ENCODE measurements at regions not wholly inside any gene's neighbourhood (a gene's known extent, or its start where the extent isn't known, plus 50 kb on each side); places are given as distances from the start of the nearest gene placed in this dataset.

DNA sequence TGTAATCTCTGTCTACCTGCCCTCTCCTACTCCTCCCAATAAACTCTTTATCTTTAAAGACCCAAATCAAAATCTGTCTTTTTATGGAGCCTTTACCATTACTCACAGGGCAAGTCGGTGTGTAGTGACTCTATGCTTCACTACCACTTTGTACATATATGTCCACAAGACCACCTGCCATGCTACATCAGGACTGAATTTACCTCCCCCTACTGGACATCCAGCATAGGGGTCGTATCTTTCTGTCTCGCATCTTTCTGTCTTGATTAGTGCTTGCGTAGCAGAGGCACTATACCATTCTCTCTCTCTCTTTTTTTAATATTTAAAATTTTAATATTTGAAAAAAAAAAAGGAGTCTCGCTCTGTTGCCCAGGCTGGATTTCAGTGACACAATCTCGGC is 587.5 kb downstream of the SOX5 start:
- Histone ChIP-seq H3K27me3 (ENCODE audit: control insufficient read depth in 4 of 4, insufficient read depth in 4 of 4, low read length in 3 of 4) (no peaks in the 10 kb centered on the region), H3K4me3 (ENCODE audit: low read depth in 1 of 3, low read length in 3 of 3) (no peak overlapping the region), H3K9ac (ENCODE audit: low read depth in 1 of 2, low read length in 2 of 2) (no peak overlapping the region), H3K27ac (ENCODE audit: low read depth in 1 of 2, low read length in 2 of 2) (no peak overlapping the region), H3K36me3 (ENCODE audit: control insufficient read depth in 4 of 4, insufficient read depth in 3 of 4, low read depth in 1 of 4, low read length in 3 of 4) (no peaks in the 10 kb centered on the region), H3K4me1 (ENCODE audit: control insufficient read depth in 4 of 4, insufficient read depth in 4 of 4, low read length in 3 of 4) (no peaks in the 10 kb centered on the region), H3K9me3 (ENCODE audit: control insufficient read depth in 4 of 4, low read length in 3 of 4) (no peaks in the 10 kb centered on the region)
- TF ChIP-seq SP1 (IDR thresholded peaks at IDR 0.05) (no peak), NR2F2 (IDR thresholded peaks at IDR 0.05) (no peak), ATF3 (IDR thresholded peaks at IDR 0.05) (no peak), RAD21 (IDR thresholded peaks at IDR 0.05) (peak in 1 of 2 donors; percentile 17), HNF4G (IDR thresholded peaks at IDR 0.05) (no peak), YY1 (IDR thresholded peaks at IDR 0.05) (no peak)
- TF ChIP-seq, protein P1, sequence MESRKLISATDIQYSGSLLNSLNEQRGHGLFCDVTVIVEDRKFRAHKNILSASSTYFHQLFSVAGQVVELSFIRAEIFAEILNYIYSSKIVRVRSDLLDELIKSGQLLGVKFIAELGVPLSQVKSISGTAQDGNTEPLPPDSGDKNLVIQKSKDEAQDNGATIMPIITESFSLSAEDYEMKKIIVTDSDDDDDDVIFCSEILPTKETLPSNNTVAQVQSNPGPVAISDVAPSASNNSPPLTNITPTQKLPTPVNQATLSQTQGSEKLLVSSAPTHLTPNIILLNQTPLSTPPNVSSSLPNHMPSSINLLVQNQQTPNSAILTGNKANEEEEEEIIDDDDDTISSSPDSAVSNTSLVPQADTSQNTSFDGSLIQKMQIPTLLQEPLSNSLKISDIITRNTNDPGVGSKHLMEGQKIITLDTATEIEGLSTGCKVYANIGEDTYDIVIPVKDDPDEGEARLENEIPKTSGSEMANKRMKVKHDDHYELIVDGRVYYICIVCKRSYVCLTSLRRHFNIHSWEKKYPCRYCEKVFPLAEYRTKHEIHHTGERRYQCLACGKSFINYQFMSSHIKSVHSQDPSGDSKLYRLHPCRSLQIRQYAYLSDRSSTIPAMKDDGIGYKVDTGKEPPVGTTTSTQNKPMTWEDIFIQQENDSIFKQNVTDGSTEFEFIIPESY (IDR thresholded peaks at IDR 0.05) = no peak
- 79% methylated on average over 6 of the region's 6 CpGs for WGBS
- no peak for DNase-seq (ENCODE audit: low spot score)

DNA sequence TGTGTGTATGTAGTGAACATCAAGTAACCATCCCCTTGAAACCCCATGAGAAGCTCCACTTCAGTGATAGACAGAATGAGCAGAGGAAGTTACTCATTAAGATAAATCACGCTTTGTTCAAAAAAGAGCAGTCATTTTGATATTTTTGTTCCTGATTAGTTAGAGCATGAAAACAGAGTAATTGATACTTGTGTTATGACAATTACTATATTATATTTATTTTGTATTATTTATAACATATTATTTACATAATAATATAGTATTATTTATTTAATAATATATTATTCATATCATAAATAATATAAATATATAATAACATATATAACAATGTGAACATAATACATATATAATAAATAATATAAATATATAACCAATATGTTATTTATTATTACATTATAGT is 580.9 kb downstream of the SOX5 start:
- DNase-seq (ENCODE audit: low spot score) = no peak
- H3K27me3 ChIP-seq (ENCODE audit: control insufficient read depth in 4 of 4, insufficient read depth in 4 of 4, low read length in 3 of 4) = no peaks in the 10 kb centered on the region
- no peak overlapping the region for H3K4me3 ChIP-seq (ENCODE audit: low read depth in 1 of 3, low read length in 3 of 3)
- TF ChIP-seq CTCF (IDR thresholded peaks at IDR 0.05; ENCODE audit: low read depth, low read length, missing input control) (no peak), FOXA2 (IDR thresholded peaks at IDR 0.05) (no peak), SP1 (IDR thresholded peaks at IDR 0.05) (no peak), ATF3 (IDR thresholded peaks at IDR 0.05) (no peak), FOXA1 (IDR thresholded peaks at IDR 0.05) (no peak), RAD21 (IDR thresholded peaks at IDR 0.05) (no peak)
- TF ChIP-seq, protein P1 (IDR thresholded peaks at IDR 0.05) = no peak
- no peaks in the 10 kb centered on the region for H3K9me3 ChIP-seq (ENCODE audit: control insufficient read depth in 4 of 4, low read length in 3 of 4)
- H3K4me1 ChIP-seq (ENCODE audit: control insufficient read depth in 4 of 4, insufficient read depth in 4 of 4, low read length in 3 of 4) = no peaks in the 10 kb centered on the region
- H3K9ac ChIP-seq (ENCODE audit: low read depth in 1 of 2, low read length in 2 of 2) = no peak overlapping the region
- 92% methylated on average over 1 of the region's 1 CpG for WGBS
- no peaks in the 10 kb centered on the region for H3K36me3 ChIP-seq (ENCODE audit: control insufficient read depth in 4 of 4, insufficient read depth in 3 of 4, low read depth in 1 of 4, low read length in 3 of 4)
- no peak overlapping the region for H3K27ac ChIP-seq (ENCODE audit: low read depth in 1 of 2, low read length in 2 of 2)

DNA sequence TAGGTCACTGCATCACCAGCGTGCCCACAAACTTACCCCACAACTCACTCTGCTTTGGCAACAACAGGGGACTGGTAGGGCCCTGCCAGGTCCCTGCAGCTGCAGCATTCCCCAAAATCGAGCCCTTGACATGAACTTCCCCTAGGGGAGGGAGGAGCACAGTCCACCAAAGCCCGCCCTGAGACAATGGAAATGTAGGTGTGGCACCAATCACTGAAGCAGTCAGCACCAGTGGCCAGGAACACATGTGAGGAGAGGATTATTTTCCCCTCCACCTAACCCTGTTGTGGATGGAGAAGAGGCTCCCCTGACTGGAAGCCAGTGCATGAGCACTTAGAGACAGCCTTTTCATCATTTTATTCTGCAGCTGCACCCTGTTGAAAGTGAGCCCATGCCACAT is 573.8 kb downstream of the SOX5 start:
- WGBS = 83% methylated on average over 3 of the region's 3 CpGs
- Histone ChIP-seq H3K4me3 (ENCODE audit: low read depth in 1 of 3, low read length in 3 of 3) (no peak overlapping the region), H3K27ac (ENCODE audit: low read depth in 1 of 2, low read length in 2 of 2) (no peak overlapping the region), H3K9ac (ENCODE audit: low read depth in 1 of 2, low read length in 2 of 2) (no peak overlapping the region), H3K4me1 (ENCODE audit: control insufficient read depth in 4 of 4, insufficient read depth in 4 of 4, low read length in 3 of 4) (peaks cover 0 to 2% (median 0%) of the 10 kb centered on the region in 4 donors), H3K27me3 (ENCODE audit: control insufficient read depth in 4 of 4, insufficient read depth in 4 of 4, low read length in 3 of 4) (no peaks in the 10 kb centered on the region), H3K9me3 (ENCODE audit: control insufficient read depth in 4 of 4, low read length in 3 of 4) (no peaks in the 10 kb centered on the region), H3K36me3 (ENCODE audit: control insufficient read depth in 4 of 4, insufficient read depth in 3 of 4, low read depth in 1 of 4, low read length in 3 of 4) (no peaks in the 10 kb centered on the region)
- DNase-seq (ENCODE audit: low spot score) = no peak
- no peak for TF ChIP-seq GABPA (IDR thresholded peaks at IDR 0.05 in 1 of 2, conservative IDR thresholded peaks at IDR 0.05 in 1 of 2)
- TF ChIP-seq HNF4A (conservative IDR thresholded peaks at IDR 0.05) = no peak

Data from liver (tissue), 8 donors.